GM18499 (cell line): ENCODE measurements at regions not wholly inside any gene's neighbourhood (a gene's known extent, or its start where the extent isn't known, plus 50 kb on each side); places are given as distances from the start of the nearest gene placed in this dataset.
"Not testable (repeated sequence)": the region's sequence is repeated elsewhere in the genome, so short reads cannot be mapped to it uniquely, and the experiment has no call there.

Experiments used
- ATAC-seq: cut with Tn5 transposase; IDR thresholded peaks from one replicate; pipeline ENCODE4 v1.9.1; 2021; ENCODE audit warnings: moderate number of reproducible peaks; ENCODE audit not compliant: insufficient read depth, unreplicated experiment

DNA sequence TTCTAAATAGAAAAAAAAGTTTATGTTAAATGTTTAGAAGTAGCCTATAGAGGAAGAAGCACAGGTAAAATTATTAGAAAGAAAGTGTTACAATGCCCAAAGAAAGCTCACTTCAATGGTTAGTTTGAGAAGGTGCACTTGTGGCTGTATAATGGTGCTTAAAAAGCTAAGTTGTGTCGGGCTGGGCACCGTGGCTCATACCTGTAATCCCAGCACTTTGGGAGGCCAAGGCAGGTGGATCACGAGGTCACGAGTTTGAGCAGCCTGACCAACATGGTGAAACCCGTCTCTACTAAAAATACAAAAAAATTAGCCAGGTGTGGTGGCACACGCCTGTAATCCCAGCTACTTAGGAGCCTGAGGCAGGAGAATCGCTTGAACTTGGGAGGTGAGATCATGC lies 355.7 kb upstream of the ANKRD30A start:
- not testable (repeated sequence) for ATAC-seq

DNA sequence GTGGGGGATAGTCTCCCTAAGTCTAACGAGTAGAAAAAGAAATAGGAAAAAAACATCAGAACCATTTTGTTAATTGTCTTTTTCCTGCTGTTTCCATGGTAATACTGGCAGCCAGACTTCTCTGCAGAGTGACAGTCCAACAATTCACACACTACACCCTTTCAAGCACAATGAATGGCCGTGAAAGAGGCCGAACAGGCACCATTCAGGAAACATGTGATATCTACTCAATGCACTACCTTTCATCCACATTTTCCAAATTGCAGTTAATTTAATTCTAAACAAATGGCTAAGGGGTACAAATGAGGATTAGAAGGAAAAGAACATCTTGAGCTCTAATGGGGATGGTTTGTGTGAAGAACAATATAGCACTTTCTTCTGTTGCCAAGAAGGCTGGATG lies 358.5 kb upstream of the ANKRD30A start:
- ATAC-seq: no peak

DNA sequence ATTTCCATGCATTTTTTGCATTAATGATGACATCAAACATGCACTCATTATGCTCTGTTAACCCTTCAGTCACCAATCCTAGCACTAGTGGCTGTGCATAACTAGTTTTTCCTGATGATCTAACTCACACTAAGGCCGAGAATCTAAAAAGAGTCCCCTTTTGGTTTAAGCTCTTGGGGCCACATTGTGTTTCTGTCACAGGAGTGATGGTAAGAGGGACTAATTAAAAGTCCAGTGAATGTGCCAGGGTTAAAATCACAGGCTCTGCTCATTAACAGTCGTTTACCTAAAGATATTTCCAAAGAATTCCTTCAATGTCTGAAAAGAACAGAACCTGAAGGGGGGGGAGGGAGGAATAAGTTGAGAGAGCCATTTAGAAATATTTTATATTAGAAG lies 359.0 kb upstream of the ANKRD30A start:
- ATAC-seq: no peak

DNA sequence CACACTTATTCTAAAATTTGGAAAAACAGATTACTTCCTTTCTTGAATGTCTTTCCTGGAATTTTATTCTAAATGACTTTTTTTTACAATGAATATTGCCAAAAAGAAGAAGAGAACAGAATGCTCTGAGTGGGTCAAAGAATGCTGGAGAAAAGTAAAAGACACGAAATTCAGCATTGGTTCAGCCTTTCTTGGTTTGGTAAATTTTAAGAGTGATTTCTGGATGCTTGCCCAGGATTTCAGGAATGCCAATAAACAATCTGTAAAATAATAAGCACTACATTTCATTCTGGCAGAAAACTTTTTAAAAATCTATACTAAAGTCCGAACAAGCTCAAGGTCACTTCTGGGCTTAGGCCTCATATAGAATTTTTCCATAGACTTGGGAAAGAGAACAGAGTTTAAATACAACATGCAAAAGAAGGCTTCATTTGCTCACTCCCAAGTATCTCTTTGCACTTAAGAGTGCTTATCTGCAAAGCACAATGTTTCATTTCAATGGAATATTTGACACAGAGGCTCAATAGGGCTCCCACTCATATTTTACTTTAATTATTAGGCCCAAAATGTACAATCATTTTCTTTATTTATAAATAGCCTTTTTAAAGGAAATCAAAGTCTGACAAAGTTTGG lies 359.5 kb upstream of the ANKRD30A start:
- ATAC-seq: no peak

DNA sequence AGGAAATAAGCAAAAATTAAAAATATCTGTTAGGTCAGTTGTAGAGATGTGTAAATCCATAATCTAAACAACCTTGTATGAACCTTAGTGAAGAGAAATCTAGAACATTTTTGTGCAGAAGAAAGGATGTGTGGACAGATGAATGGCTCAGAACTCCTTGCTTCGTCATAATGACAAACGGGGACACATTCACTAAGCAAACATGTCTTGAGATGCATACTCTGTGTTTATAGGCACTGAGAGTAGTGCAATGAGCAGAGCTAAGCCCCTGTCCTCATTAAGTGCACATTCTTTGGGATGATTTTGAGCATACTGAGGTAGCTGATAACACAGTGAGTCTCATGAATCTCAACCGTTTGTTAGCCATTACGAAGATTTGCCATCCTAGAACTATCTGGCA lies 360.6 kb upstream of the ANKRD30A start:
- ATAC-seq: no peak

DNA sequence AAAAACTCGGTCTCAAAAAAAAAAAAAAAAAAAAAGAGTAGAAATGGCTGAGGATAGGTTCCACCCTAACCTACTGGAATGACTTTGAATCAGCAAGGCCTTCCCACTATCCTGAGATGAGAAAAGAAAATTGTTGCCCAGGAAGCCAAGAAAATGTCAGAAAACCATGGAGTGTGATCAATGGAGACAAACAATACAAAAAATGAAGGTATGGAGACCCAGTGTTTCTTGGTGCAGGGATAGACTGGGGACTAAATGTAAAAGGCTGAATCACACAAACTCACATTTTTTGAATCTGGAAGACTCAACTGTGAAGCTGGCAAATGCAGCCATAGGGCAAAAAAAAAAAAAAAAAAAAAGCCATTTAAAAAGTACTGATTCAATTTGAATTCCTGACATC lies 364.3 kb upstream of the ANKRD30A start:
- ATAC-seq: no peak

DNA sequence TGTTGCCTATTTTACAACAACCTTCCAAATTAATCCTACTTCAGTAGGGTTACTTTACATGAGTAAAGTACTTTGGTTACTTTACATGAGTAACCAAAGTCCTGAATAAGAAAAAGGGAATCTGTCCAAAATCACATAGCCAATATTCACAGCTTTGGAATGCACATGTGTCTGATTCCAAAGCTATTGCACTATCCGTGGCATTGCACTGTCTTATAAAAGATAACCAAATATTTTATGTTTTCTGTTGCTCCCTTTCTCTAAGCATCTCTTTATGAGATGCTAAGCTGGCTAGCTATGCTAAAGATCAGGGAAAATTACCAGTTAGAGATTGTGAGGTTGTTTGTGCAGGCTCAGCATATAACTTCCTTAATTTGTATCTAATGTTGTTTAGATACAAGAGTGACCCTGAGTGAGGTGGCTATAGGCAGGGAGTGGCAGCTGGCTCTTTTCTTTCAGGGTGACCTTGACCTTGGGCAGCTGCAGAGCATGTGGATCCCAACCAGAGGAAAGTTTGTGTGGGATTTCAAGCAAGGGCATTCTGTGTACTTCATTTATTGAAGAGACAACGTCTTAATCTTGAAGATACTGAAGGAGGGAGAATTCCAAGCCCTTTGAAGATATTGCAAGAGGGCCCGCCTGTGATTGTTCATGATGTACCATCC lies 366.1 kb upstream of the ANKRD30A start:
- ATAC-seq: no peak

DNA sequence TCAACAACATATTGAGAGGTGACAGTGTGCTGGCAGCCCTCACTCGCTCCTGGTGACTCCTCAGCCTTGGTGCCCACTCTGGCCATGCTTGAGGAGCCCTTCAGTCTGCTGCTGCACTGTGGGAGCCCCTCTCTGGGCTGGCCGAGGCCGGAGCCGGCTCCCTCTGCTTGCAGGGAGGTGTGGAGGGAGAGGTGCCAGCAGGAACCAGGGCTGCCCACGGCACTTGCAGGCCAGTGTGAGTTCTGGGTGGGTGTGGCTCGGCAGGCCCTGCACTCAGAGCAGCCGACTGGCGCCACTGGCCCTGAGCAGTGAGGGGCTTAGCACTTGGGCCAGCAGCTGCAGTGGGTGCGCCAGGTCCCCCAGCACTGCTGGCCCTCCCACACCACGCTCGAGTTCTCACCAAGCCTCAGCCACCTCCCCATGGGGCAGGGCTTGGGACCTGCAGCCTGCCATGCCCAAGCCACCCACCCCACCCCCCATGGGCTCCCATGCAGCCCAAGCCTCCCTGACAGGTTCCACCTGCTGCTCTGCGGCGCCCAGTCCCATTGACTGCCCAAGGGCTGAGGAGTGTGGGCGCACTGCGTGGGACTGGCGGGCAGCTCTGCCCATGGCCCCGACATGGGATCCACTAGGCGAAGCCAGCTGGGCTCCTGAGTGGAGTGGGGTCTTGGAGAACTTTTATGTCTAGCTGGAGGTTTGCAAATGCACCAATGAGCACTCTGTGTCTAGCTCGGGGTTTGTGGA lies 377.1 kb upstream of the ANKRD30A start:
- no peak for ATAC-seq

DNA sequence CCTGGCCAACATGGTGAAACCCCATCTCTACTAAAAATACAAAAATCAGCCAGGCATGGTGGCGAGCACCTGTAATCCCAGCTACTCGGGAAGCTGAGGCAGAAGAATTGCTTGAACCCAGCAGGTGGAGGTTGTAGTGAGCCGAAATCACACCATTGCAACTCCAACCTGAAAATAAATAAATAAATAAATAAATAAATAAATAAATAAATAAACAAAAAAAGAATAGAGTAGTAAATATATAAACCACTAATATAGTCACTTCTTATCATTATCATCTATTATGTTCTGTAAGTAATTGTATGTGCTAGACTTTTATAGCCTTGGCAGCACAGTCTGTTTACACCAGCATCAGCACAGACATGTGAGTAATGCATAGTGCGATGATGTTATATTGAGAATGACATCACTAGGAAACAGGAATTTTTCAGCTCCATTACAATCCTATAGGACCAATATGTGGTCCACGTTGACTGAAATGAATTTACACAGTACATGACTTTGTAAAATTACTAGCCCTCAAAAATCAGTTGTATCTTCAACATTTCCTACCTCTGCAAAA lies 385.4 kb upstream of the ANKRD30A start:
- ATAC-seq: no peak

DNA sequence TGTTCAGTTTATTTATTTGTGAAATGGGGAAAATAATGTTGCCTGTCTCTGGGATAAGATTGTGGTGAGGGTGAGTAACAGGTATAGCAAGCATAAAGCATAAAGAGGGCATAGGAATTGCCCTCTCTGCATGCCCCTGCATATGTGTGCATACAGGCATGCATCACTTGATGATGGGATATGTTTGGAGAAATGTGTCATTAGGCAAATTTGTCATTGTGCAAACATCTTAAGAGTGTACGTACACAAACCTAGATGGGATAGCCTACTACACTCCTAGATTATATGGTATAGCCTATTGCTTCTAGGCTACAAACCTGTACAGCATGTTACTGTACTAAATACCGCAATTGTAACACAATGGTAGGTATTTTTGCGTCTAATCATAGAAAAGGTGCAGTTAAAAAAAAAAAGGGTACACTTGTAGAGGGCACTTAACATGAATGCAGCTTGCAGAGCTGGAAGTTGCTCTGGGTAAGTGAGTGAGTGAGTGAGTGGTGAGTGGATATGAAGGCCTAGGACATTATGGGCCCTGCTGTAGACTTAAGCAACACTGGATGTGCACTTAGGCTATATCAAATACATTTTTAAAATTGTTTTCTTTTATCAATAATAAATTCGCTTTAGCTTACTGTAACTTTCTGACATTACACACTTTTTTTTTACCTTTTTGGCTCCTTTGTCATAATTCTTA lies 386.5 kb upstream of the ANKRD30A start:
- no peak for ATAC-seq

DNA sequence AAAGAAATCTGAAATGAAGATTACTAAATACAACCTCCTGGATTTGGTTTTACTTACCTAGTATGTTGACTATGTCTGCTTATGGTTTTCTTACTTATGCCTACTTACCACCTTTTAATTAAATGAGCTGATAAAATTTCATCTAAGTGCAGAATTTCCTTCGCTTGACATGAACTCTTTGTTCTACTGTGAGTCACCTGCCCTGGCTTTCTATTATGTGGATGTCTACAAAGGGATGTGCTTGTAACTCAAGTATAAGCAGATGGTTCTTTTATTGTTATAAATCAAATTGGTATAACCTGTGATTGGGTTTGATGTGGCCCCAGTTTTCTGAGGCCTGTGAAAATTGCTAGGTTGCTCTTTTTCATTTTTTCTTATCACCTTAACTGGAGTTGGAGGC lies 389.1 kb upstream of the ANKRD30A start:
- ATAC-seq: no peak

DNA sequence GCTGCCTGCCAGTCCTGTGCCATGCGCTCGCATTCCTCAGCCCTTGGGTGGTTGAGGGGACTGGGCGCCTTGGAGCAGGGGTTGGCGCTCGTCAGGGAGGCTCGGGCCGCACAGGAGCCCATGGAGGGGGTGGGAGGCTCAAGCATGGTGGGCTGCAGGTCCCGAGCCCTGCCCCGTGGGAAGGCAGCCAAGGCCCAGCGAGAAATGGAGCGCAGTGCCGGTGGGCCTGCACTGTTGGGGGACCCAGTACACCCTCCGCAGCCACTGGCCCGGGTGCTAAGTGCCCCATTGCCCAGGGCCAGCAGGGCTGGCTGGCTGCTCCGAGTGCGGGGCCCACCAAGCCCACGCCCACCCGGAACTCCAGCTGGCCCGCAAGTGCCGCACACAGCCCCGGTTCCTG lies 390.8 kb upstream of the ANKRD30A start:
- ATAC-seq: not testable (repeated sequence)

DNA sequence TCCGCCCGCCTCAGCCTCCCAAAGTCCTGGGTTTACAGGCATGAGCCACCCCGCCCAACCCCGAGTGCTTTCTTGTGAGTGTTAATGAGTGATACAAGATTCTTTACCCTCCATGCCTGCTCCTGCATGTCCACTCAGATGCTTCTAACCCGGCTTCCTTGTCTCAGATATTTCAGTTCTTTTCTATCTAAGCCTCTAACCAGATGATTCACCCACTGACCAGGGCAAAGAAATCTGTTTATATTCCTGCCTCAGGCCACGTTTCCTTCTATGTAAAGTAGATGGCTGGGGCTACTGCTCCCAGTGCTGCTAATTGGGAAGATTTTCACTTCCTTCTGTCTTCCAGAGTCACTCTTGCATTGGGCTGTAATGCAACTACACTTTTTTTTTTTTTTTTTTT lies 395.1 kb upstream of the ANKRD30A start:
- no peak for ATAC-seq

DNA sequence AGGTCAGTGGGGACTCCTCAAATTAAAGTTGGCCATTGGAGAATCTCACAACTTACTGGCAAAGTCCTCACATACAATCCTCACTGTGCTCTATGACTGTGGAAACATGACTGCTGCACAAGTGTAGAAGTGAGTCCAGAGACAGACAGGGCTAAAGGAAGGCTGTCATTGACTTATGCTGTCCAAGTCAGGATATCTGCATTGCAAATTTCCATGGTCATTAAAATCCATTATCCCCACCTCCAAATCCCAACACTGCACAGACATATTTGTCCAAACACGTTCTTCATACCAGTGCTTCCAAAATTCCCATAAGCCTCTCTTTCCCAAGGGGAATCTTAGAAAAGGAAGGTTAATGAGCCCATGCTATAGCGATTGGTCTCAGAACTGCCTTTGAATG lies 396.8 kb upstream of the ANKRD30A start:
- no peak for ATAC-seq

DNA sequence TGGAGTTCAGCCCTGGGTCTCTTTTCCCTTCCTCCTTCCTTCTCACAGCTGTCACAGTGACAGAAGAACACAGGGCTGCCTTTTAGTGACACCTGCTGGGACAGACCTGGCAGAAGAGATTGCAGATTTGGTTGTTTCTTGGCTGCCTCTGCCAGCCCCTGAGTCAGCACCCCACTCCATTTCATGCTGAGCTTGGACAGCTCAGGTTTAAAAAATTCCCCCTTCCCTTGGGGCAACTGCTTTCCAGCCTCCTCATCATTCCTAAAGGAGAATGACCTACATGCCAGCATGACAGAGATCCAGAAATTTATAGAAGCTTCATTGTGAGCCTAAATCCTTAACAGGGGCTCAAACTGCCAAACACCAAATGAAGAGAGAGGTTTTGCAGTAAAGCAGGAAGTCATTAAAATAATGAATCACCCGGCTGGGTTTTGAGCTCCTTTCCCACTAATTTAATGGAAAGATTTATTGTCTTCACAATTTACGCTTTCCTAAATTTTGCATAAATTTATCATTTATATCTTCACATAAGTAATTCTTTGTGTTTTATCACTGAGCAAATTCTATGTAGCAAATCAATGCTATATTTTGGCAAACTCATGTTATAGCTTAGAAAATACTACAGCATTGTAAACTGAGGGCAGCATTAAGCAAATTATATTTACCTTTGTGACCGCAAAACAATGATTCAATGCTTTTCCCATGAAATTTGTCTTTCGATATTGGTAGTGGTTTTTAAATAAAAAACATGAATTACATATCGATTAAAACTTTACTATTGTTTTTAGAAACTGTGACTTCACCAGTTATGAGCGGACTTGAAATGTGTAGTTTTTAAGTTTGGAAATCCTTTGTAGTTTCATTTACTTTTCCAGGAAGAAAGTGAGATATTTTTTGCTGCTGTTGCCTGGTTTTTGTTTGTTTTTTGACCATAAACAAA lies 399.5 kb upstream of the ANKRD30A start:
- no peak for ATAC-seq

DNA sequence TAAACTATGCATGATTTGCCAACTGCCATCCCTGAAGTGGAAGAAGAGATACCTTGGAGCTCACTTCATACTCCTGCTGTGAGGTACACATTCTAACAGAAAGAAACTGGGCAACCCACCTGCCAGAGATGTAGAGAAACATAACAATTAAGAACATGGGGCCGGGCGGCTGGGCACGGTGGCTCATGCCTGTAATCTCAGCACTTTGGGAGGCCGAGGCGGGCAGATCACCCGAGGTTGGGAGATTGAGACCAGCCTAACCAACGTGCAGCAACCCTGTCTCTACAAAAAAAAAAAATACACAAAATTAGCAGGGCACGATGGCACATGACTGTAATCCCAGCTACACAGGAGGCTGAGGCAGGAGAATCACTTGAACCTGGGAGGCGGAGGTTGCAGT lies 402.6 kb upstream of the ANKRD30A start:
- no peak for ATAC-seq

DNA sequence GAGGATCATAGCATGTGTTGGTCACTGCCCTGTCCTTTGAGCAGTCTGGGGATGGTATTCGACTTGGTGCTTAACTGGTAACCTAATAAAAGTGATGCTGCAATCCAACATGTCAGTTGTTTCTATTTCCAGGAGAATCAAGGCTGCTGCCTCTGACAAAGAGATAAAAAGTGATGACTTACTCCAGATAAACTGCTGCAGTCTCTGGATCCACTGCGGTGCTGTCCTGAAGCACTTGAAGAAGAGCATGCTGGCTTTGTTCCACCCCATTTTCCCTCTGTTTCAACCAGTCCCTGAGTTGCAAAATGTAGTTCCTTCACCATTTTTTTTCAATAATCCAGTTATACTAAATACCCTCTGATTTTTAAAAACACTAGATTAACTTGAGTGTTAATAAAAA lies 403.5 kb upstream of the ANKRD30A start:
- ATAC-seq: no peak

DNA sequence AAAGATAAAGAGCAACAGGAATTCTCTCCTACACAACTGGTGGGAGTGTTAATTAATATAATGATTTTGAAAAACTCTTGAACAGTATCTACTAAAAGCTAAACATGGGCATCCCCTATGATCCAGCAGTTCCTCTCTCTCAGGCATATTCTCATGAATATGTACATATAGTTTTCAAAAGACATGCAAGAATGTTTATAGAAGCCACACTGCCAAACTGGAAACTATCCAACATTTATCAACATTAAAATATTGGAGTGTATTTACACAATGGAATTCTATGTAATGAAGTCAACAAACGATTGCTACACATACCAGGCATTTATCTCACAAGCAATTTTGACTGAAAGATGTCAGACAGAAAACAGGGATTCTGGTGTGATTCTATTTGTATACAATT lies 404.5 kb upstream of the ANKRD30A start:
- no peak for ATAC-seq

DNA sequence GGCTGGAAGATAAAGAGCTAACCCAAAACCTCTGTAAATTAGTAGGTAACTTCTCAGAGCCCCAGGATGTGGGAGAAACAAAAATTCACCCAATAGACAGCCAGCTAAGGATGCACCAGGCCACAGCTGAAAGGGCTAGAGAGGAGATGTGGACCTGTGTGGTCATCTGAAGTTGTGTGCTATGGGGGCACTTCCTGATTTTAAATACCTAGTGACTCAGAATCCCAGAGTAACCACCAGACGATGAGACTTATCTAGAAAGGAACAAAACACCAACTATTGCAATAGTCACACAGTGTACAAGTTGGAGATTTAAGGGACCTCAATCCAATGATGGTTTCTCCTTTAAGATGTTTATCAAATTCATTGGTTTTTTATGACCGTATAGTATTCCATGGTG lies 408.3 kb upstream of the ANKRD30A start:
- no peak for ATAC-seq

DNA sequence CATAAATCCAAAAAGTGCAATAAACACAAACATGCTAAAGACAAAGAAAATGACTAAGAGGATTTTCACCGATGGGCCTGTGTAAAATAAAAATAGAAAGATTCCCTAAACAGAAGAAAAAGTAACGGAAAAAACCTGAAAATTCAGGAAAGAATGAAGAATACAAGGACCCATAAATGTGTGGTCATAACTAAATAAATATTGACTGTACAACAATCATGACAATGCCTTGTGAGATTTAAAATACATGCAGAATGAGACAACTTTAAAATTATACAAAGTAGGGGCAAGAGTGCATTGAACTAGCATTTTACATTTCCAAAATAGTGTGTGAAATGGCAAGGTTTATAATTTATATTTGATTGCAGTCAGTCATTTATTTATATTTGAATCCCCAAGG lies 409.1 kb upstream of the ANKRD30A start:
- no peak for ATAC-seq
